Adrenal gland (tissue), 5 donors: ENCODE measurements at regions not wholly inside any gene's neighbourhood (a gene's known extent, or its start where the extent isn't known, plus 50 kb on each side); places are given as distances from the start of the nearest gene placed in this dataset.

Source experiments
- CTCF ChIP-seq, 6 experiments: fragments of 450-650 bp in 4 of 6; fragments of 200-600 bp in 2 of 6; sonication (generic) in 1 of 6; IDR thresholded peaks; 1 replicate in 5 of 6; 2 replicates in 1 of 6; pipeline versions ENCODE4 v1.5.1 to v1.8.0; 2016 to 2021; ENCODE audit warnings: antibody characterized with exemption in 6 of 6, mild to moderate bottlenecking in 2 of 6, moderate library complexity in 1 of 6
- POLR2A ChIP-seq, 2 donors: fragments of 450-650 bp; IDR thresholded peaks; one replicate each; pipeline ENCODE4 v1.6.1; 2017; ENCODE audit warnings: antibody characterized with exemption in 2 of 2, mild to moderate bottlenecking in 2 of 2, moderate library complexity in 1 of 2
- donor health status: DM: no; HTN: no; CAD: no.

DNA sequence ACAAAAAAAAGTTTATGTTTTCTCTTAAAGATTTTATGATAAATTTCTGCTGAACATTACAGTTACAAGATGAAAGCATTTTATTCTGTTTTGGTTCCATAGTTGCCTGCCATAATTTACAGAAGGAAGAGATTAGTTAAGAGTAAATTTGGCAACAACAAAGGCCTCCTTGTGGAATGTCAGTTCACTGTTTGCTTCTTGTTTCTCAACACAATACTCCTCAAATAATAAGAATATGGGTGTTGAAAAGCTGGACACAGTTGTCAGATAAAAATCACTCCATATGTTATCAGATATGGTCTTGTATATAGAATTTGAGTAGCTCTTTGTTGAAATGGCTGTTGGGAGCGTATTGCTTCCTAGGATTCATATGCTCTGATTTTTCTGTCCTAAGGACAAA, 359.5 kb downstream of the CPS1 start:
- TF ChIP-seq POLR2A (IDR thresholded peaks at IDR 0.05) (no peak), CTCF (IDR thresholded peaks at IDR 0.05) (no peak)
